Mesenchymal stem cell (in vitro differentiated cells and primary cell): ENCODE measurements at regions not wholly inside any gene's neighbourhood (a gene's known extent, or its start where the extent isn't known, plus 50 kb on each side); places are given as distances from the start of the nearest gene placed in this dataset.
"Not testable (repeated sequence)": the region's sequence is repeated elsewhere in the genome, so short reads cannot be mapped to it uniquely, and the experiment has no call there.

ENCODE experiments used
- DNase-seq: peaks from one replicate; pipeline ENCODE4 v3.0.0-alpha.2; 2013
- H2AFZ ChIP-seq: one replicate; pipeline ENCODE4 v1.6.1; 2013; ENCODE audit warnings: low read depth, mild to moderate bottlenecking, control low read depth, inconsistent platforms, low read length, moderate library complexity
- H2AK5ac ChIP-seq: 2 replicates; pipeline ENCODE4 v1.6.1; 2013; ENCODE audit warnings: low read length, moderate library complexity, mild to moderate bottlenecking, inconsistent platforms; ENCODE audit not compliant: severe bottlenecking
- H2BK120ac ChIP-seq: one replicate; pipeline ENCODE4 v1.6.1; 2013; ENCODE audit warnings: low read depth, mild to moderate bottlenecking, inconsistent platforms, low read length, moderate library complexity
- H2BK12ac ChIP-seq, 2 experiments: one replicate each; pipeline ENCODE4 v1.6.1; 2013; ENCODE audit warnings: inconsistent platforms in 2 of 2, low read length in 2 of 2, mild to moderate bottlenecking in 2 of 2, moderate library complexity in 2 of 2, control low read depth in 1 of 2
- H2BK15ac ChIP-seq: one replicate; pipeline ENCODE4 v1.6.1; 2013; ENCODE audit warnings: mild to moderate bottlenecking, low read depth, inconsistent platforms; ENCODE audit not compliant: poor library complexity, severe bottlenecking
- H2BK5ac ChIP-seq: 2 replicates; pipeline ENCODE4 v1.6.1; 2013; ENCODE audit warnings: low read depth, mild to moderate bottlenecking, low read length, control low read depth, inconsistent platforms; ENCODE audit not compliant: poor library complexity, severe bottlenecking
- H3K14ac ChIP-seq, 2 experiments: one replicate each; pipeline ENCODE4 v1.6.1; 2013; ENCODE audit warnings: inconsistent platforms in 2 of 2, low read length in 2 of 2, control low read depth in 1 of 2, mild to moderate bottlenecking in 1 of 2, moderate library complexity in 1 of 2
- H3K18ac ChIP-seq, 2 experiments: one replicate each; pipeline ENCODE4 v1.6.1; 2013; ENCODE audit warnings: inconsistent platforms in 2 of 2, low read length in 2 of 2, control low read depth in 1 of 2, low read depth in 1 of 2, mild to moderate bottlenecking in 1 of 2
- H3K23ac ChIP-seq, 2 experiments: one replicate each; pipeline ENCODE4 v1.6.1; 2013; ENCODE audit warnings: inconsistent platforms in 2 of 2, low read length in 2 of 2, mild to moderate bottlenecking in 2 of 2, moderate library complexity in 2 of 2, control low read depth in 1 of 2
- H3K27ac ChIP-seq: 2 replicates; pipeline ENCODE4 v1.5.1; 2013; ENCODE audit warnings: mild to moderate bottlenecking, moderate library complexity, low read length, control low read depth, inconsistent platforms; ENCODE audit not compliant: poor library complexity, severe bottlenecking
- H3K27me3 ChIP-seq, 2 experiments: 2 replicates each; pipeline versions ENCODE4 v1.6.1 to v1.7.0; 2013; ENCODE audit warnings: low read length in 2 of 2, mild to moderate bottlenecking in 2 of 2, moderate library complexity in 2 of 2, control low read depth in 1 of 2, inconsistent platforms in 1 of 2; ENCODE audit not compliant: control insufficient read depth in 1 of 2, insufficient read depth in 1 of 2
- H3K36me3 ChIP-seq, 2 experiments: 2 replicates each; pipeline versions ENCODE4 v1.6.1 to v1.7.0; 2013; ENCODE audit warnings: low read length in 2 of 2, control low read depth in 1 of 2, inconsistent platforms in 1 of 2, low read depth in 1 of 2, mild to moderate bottlenecking in 1 of 2; ENCODE audit not compliant: insufficient read depth in 2 of 2, control insufficient read depth in 1 of 2
- H3K4ac ChIP-seq, 2 experiments: one replicate each; pipeline ENCODE4 v1.6.1; 2013; ENCODE audit warnings: inconsistent platforms in 2 of 2, low read length in 2 of 2, mild to moderate bottlenecking in 2 of 2, moderate library complexity in 2 of 2, control low read depth in 1 of 2, low read depth in 1 of 2
- H3K4me1 ChIP-seq: 2 replicates; pipeline ENCODE4 v1.6.1; 2013; ENCODE audit warnings: low read depth, low read length, control low read depth; ENCODE audit not compliant: control insufficient read depth, insufficient read depth
- H3K4me2 ChIP-seq: 2 replicates; pipeline ENCODE4 v1.6.1; 2013; ENCODE audit warnings: low read length, mild to moderate bottlenecking, inconsistent platforms; ENCODE audit not compliant: poor library complexity, severe bottlenecking
- H3K4me3 ChIP-seq, 2 experiments: 2 replicates each; pipeline versions ENCODE4 v1.5.1 to v1.7.0; 2013; ENCODE audit warnings: low read length in 2 of 2, mild to moderate bottlenecking in 2 of 2, control low read depth in 1 of 2, low read depth in 1 of 2; ENCODE audit not compliant: insufficient read depth in 1 of 2
- H3K79me1 ChIP-seq: replicated peaks from 2 replicates; pipeline ENCODE4 v1.6.1; 2013; ENCODE audit warnings: mild to moderate bottlenecking, control low read depth, low read length, inconsistent platforms; ENCODE audit not compliant: poor library complexity, severe bottlenecking
- H3K9ac ChIP-seq: 2 replicates; pipeline ENCODE4 v1.7.0; 2013; ENCODE audit warnings: mild to moderate bottlenecking, low read length, moderate library complexity
- H3K9me3 ChIP-seq: 2 replicates; pipeline ENCODE4 v1.7.0; 2013; ENCODE audit warnings: mild to moderate bottlenecking, low read length; ENCODE audit not compliant: control insufficient read depth
- H4K8ac ChIP-seq: one replicate; pipeline ENCODE4 v1.6.1; 2013; ENCODE audit warnings: inconsistent platforms, mild to moderate bottlenecking, low read length, moderate library complexity
- H4K91ac ChIP-seq: one replicate; pipeline ENCODE4 v1.6.1; 2013; ENCODE audit warnings: mild to moderate bottlenecking, low read length, inconsistent platforms
- WGBS: methylation state at CpG from one replicate; pipeline ENCODE4 v1.1.7; 2013; ENCODE audit warnings: mixed read lengths; 5-methylcytosine and 5-hydroxymethylcytosine counted together

- Histone ChIP-seq H3K27ac (no peak overlapping the region), H3K9ac (no peak overlapping the region), H3K14ac (no peak overlapping the region), H2BK5ac (no peak overlapping the region), H3K4me3 (no peak overlapping the region), H3K4me1 (no peaks in the 10 kb centered on the region), H2AFZ (no peak overlapping the region), H3K36me3 (no peaks in the 10 kb centered on the region), H2BK120ac (no peak overlapping the region), H2BK12ac (no peak overlapping the region), H3K27me3 (no peaks in the 10 kb centered on the region), H3K9me3 (peaks cover 3% of the 10 kb centered on the region), H3K79me1 (no peaks in the 10 kb centered on the region), H3K23ac (no peak overlapping the region), H3K4me2 (no peak overlapping the region), H2AK5ac (no peak overlapping the region), H3K18ac (no peak overlapping the region), H2BK15ac (no peak overlapping the region), H3K4ac (no peak overlapping the region), H4K91ac (no peak overlapping the region), H4K8ac (no peak overlapping the region)
- 100% methylated on average over 1 of the region's 2 CpGs for WGBS
- no peak for DNase-seq
Measured at GRCh38 chr3:166696103-166696502, 684.0 kb downstream of the ZBBX start.

GRCh38 chr3:166688665-166689064, 691.4 kb downstream of the ZBBX start:
- peaks cover 3% of the 10 kb centered on the region for H3K9me3 ChIP-seq
- no peak overlapping the region for H2AK5ac ChIP-seq
- H4K8ac ChIP-seq = no peak overlapping the region
- no peak overlapping the region for H2BK12ac ChIP-seq
- H3K4ac ChIP-seq = no peak overlapping the region
- H3K9ac ChIP-seq = no peak overlapping the region
- H2BK120ac ChIP-seq = no peak overlapping the region
- no peak overlapping the region for H3K27ac ChIP-seq
- H3K14ac ChIP-seq = no peak overlapping the region
- no peak overlapping the region for H3K4me2 ChIP-seq
- WGBS = 20% methylated on average over 1 of the region's 1 CpG
- DNase-seq = no peak
- H3K4me3 ChIP-seq = no peak overlapping the region
- no peak overlapping the region for H3K18ac ChIP-seq
- H3K27me3 ChIP-seq = no peaks in the 10 kb centered on the region
- no peak overlapping the region for H3K23ac ChIP-seq
- H4K91ac ChIP-seq = no peak overlapping the region
- H2AFZ ChIP-seq = no peak overlapping the region
- no peaks in the 10 kb centered on the region for H3K4me1 ChIP-seq
- no peaks in the 10 kb centered on the region for H3K79me1 ChIP-seq
- H2BK15ac ChIP-seq = no peak overlapping the region
- no peak overlapping the region for H2BK5ac ChIP-seq
- no peaks in the 10 kb centered on the region for H3K36me3 ChIP-seq

- H4K91ac ChIP-seq = no peak overlapping the region
- peaks cover 3% of the 10 kb centered on the region for H3K9me3 ChIP-seq
- no peak overlapping the region for H2BK5ac ChIP-seq
- no CpG with 5 or more reads among the region's 1 CpG for WGBS
- no peak overlapping the region for H3K23ac ChIP-seq
- no peak overlapping the region for H3K4me3 ChIP-seq
- H3K27ac ChIP-seq = no peak overlapping the region
- H3K36me3 ChIP-seq = no peaks in the 10 kb centered on the region
- H3K4ac ChIP-seq = no peak overlapping the region
- no peaks in the 10 kb centered on the region for H3K27me3 ChIP-seq
- no peak for DNase-seq
- H2BK120ac ChIP-seq = no peak overlapping the region
- H3K18ac ChIP-seq = no peak overlapping the region
- H2BK12ac ChIP-seq = no peak overlapping the region
- H3K9ac ChIP-seq = no peak overlapping the region
- no peak overlapping the region for H3K14ac ChIP-seq
- no peak overlapping the region for H2BK15ac ChIP-seq
- H3K4me1 ChIP-seq = no peaks in the 10 kb centered on the region
- H4K8ac ChIP-seq = no peak overlapping the region
- no peak overlapping the region for H2AFZ ChIP-seq
- H3K4me2 ChIP-seq = no peak overlapping the region
- no peak overlapping the region for H2AK5ac ChIP-seq
- H3K79me1 ChIP-seq = no peaks in the 10 kb centered on the region
Measured at GRCh38 chr3:166685246-166685645, 694.9 kb downstream of the ZBBX start.

- not testable (repeated sequence) for H3K9ac ChIP-seq, H3K4me1 ChIP-seq, H3K27ac ChIP-seq, DNase-seq, H4K8ac ChIP-seq, H3K4me3 ChIP-seq, H2BK15ac ChIP-seq, H4K91ac ChIP-seq, H2BK12ac ChIP-seq, H3K4ac ChIP-seq, H3K4me2 ChIP-seq, H3K27me3 ChIP-seq, H3K14ac ChIP-seq, H2AK5ac ChIP-seq, H2AFZ ChIP-seq, H3K18ac ChIP-seq, H2BK5ac ChIP-seq, H3K36me3 ChIP-seq, H3K9me3 ChIP-seq, H3K23ac ChIP-seq, H2BK120ac ChIP-seq, H3K79me1 ChIP-seq
- 91% methylated on average over 3 of the region's 5 CpGs for WGBS
Measured at GRCh38 chr3:166684077-166684476, 696.0 kb downstream of the ZBBX start.
